ENCODE measurements at regions not wholly inside any gene's neighbourhood (a gene's known extent, or its start where the extent isn't known, plus 50 kb on each side); places are given as distances from the start of the nearest gene placed in this dataset.
"Not testable (repeated sequence)": the region's sequence is repeated elsewhere in the genome, so short reads cannot be mapped to it uniquely, and the experiment has no call there.

DNA sequence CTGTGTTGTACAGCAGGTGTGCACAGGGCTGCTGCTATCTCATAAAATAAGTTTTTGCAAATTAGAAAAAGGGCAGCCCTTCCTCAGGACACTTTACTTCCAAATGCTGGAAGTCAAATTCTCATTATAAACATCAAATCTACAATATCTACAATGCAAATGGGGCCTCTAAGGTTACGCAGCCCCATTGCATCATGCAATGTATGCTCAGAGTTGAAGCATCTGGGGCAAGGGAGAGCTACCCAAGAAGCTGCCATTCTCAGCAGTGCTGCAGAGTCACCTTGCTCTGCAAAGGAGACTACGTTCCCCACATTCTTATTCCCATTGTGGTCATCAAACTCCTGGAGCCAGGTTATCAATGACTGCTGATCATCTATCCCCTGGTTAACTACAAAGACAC lies 208.9 kb upstream of the POGK start:
- DNase-seq (ENCODE audit: low read depth, low spot score) = no peak
- POLR2A ChIA-PET = no interaction called here
- H3K27ac ChIP-seq (ENCODE audit: low read depth, low read length) = no peak overlapping the region
- no peaks in the 10 kb centered on the region for H3K27me3 ChIP-seq (ENCODE audit: control insufficient read depth, insufficient read depth, low read length)
- CTCF ChIA-PET = no interaction called here
- H3K4me3 ChIP-seq (ENCODE audit: low read depth, low read length) = no peak overlapping the region
- TF ChIP-seq, protein P1, sequence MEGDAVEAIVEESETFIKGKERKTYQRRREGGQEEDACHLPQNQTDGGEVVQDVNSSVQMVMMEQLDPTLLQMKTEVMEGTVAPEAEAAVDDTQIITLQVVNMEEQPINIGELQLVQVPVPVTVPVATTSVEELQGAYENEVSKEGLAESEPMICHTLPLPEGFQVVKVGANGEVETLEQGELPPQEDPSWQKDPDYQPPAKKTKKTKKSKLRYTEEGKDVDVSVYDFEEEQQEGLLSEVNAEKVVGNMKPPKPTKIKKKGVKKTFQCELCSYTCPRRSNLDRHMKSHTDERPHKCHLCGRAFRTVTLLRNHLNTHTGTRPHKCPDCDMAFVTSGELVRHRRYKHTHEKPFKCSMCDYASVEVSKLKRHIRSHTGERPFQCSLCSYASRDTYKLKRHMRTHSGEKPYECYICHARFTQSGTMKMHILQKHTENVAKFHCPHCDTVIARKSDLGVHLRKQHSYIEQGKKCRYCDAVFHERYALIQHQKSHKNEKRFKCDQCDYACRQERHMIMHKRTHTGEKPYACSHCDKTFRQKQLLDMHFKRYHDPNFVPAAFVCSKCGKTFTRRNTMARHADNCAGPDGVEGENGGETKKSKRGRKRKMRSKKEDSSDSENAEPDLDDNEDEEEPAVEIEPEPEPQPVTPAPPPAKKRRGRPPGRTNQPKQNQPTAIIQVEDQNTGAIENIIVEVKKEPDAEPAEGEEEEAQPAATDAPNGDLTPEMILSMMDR (IDR thresholded peaks at IDR 0.05; ENCODE audit: low read depth, low read length) = no peak
- H3K9me3 ChIP-seq (ENCODE audit: control insufficient read depth, insufficient read depth, low read length) = peaks cover 5% of the 10 kb centered on the region; the same call in 1 of the 2 replicates

DNA sequence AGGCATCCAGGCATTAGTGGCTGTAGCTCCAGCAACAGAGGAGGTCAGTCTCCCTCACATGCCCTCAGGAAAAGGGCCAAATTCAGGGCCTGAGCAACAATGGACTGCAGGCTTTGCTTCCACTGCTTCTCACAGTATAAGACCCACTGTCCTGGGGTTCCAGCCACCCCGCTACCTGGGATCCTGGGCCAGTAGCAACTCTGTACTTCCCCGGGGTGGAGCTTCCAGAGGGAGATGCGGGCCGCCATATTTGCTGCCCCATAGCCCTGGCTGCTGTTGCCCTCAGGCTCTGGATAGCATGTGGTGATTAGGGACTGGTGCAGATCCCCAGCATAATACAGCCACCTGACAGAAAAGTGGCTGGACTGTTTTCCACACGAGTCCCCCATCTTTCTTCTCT lies 201.1 kb upstream of the POGK start:
- H3K27ac ChIP-seq (ENCODE audit: low read depth, low read length) = no peak overlapping the region
- CTCF ChIA-PET = no interaction called here
- DNase-seq (ENCODE audit: low read depth, low spot score) = no peak
- POLR2A ChIA-PET = no interaction called here
- TF ChIP-seq, protein P1 (IDR thresholded peaks at IDR 0.05; ENCODE audit: low read depth, low read length) = no peak
- H3K4me3 ChIP-seq (ENCODE audit: low read depth, low read length) = no peak overlapping the region
- H3K27me3 ChIP-seq (ENCODE audit: control insufficient read depth, insufficient read depth, low read length) = no peaks in the 10 kb centered on the region
- H3K9me3 ChIP-seq (ENCODE audit: control insufficient read depth, insufficient read depth, low read length) = peaks cover 16% of the 10 kb centered on the region

DNA sequence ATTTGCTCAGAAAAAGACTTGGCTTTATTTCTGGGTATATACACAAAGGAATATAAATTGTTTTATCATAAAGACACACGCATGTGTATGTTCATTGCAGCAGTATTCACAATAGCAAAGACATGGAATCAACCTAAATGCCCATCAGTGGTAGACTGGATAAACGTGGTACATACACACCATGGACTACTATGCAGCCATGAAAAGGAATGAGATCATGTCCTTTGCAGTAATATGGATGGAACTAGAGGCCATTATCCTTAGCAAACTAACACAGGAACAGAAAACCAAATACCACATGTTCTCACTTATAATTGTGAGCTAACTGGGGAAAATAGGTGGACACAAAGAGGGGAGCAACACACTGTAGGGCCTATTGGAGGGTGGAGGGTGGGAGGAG lies 182.0 kb upstream of the POGK start:
- POLR2A ChIA-PET; CTCF ChIA-PET; H3K27ac ChIP-seq (ENCODE audit: low read depth, low read length); H3K27me3 ChIP-seq (ENCODE audit: control insufficient read depth, insufficient read depth, low read length); H3K9me3 ChIP-seq (ENCODE audit: control insufficient read depth, insufficient read depth, low read length); H3K4me3 ChIP-seq (ENCODE audit: low read depth, low read length); DNase-seq (ENCODE audit: low read depth, low spot score): not testable (repeated sequence)

DNA sequence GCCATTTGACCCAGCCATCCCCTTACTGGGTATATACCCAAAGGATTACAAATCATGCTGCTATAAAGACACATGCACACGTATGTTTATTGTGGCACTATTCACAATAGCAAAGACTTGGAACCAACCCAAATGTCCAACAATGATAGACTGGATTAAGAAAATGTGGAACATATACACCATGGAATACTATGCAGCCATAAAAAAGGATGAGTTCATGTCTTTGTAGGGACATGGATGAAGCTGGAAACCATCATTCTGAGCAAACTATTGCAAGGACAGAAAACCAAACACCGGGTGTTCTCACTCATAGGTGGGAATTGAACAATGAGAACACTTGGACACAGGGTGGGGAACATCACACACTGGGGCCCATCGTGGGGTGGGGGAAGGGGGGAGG lies 172.5 kb upstream of the POGK start:
- POLR2A ChIA-PET; CTCF ChIA-PET; DNase-seq (ENCODE audit: low read depth, low spot score); H3K9me3 ChIP-seq (ENCODE audit: control insufficient read depth, insufficient read depth, low read length); H3K4me3 ChIP-seq (ENCODE audit: low read depth, low read length); H3K27ac ChIP-seq (ENCODE audit: low read depth, low read length); H3K27me3 ChIP-seq (ENCODE audit: control insufficient read depth, insufficient read depth, low read length): not testable (repeated sequence)

DNA sequence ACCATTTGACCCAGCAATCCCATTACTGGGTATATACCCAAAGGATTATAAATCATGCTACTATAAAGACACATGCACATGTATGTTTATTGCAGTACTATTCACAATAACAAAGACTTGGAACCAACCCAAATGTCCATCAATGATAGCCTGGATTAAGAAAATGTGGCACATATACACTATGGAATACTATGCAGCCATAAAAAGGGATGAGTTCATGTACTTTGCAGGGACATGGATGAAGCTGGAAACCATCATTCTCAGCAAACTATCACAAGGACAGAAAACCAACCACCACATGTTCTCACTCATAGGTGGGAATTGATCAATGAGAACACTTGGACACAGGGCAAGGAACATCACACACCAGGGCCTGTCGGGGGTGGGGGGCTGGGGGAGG lies 171.7 kb upstream of the POGK start:
- H3K9me3 ChIP-seq (ENCODE audit: control insufficient read depth, insufficient read depth, low read length); H3K27me3 ChIP-seq (ENCODE audit: control insufficient read depth, insufficient read depth, low read length); DNase-seq (ENCODE audit: low read depth, low spot score); H3K4me3 ChIP-seq (ENCODE audit: low read depth, low read length); POLR2A ChIA-PET; H3K27ac ChIP-seq (ENCODE audit: low read depth, low read length); CTCF ChIA-PET: not testable (repeated sequence)

DNA sequence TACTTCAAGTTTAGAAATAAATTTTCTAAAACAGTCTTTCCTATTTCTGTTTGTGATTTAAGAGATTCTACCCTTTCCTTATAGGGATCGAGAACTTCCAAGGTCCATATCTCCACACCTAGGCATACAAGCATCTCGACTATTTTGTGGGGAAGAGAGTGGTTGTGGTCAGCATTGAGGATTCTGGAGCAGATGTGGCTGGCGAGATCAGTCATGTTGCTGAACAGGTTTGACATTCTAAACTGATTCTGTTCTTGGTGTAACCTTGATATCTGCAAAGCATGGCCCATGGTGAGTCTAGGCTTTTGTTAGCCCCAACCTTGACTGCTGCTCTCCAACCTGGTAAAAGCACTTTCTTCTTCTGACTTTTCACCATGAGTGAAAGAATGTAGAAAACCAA lies 167.6 kb upstream of the POGK start:
- CTCF ChIA-PET = no interaction called here

More for the DNA sequence above, 167.6 kb upstream of the POGK start:
- Histone ChIP-seq H3K27me3 (ENCODE audit: control insufficient read depth, insufficient read depth, low read length) (no peaks in the 10 kb centered on the region), H3K27ac (ENCODE audit: low read depth, low read length) (no peak overlapping the region), H3K9me3 (ENCODE audit: control insufficient read depth, insufficient read depth, low read length) (peaks cover 8% of the 10 kb centered on the region), H3K4me3 (ENCODE audit: low read depth, low read length) (no peak overlapping the region)
- DNase-seq (ENCODE audit: low read depth, low spot score) = no peak
- POLR2A ChIA-PET = no interaction called here
- TF ChIP-seq, protein P1 (IDR thresholded peaks at IDR 0.05; ENCODE audit: low read depth, low read length) = no peak

Data from AG04450 (cell line).